ENCODE measurements at regions not wholly inside any gene's neighbourhood (a gene's known extent, or its start where the extent isn't known, plus 50 kb on each side); places are given as distances from the start of the nearest gene placed in this dataset.
"Not testable (repeated sequence)": the region's sequence is repeated elsewhere in the genome, so short reads cannot be mapped to it uniquely, and the experiment has no call there.

DNA sequence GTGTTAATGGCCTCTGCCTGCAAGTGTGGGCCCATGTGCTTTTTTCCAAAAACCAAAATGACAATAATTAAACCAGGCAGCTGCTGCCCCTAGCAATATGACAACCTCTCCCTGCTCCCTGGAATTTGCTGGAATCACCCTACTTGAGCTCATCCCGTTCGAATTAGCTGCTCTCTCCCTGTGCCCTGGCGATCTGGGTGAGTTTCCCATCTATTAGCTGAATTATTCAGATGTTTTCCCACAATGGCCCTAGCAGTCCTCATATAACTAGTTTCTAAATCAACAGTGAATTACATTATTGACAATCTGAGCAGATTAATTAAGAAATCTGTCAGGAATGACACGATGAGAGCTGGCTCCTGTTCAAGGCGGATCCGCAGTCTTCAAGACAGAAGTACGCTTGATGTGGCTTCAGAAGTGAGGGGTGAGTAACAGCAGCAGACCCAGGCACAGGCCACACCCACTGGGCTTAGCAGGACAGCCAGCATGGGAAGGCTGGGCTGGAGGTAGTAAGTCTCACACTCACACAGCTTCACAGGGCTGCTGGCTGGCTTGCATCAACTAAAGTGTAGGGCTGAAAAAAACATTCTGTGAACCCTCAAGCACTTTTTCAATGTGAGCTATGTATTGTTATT, 366.2 kb upstream of the ID2 start:
- DNase-seq = no peak

GRCh38 chr2:8316356-8316755, 365.5 kb upstream of the ID2 start:
- no peak for DNase-seq

DNA sequence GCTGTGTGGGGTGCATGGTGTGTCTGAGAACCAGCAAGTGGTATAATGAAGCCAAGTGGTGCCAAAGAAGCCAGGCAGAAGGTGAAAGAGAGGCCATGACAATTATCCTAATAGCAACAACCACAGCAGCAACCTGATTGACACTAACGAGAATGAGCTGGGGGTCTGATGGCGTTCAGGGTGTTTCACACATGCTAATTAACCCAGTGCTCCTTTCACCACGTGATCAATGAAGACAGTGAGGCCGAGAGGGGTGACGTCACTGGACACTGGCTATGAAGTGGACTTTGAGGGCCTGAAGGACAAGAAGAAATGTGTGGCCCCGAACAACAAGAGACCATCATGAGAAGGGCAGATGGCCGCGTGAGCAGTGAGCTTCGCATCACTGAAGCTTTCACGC, 364.4 kb upstream of the ID2 start:
- DNase-seq = no peak

DNA sequence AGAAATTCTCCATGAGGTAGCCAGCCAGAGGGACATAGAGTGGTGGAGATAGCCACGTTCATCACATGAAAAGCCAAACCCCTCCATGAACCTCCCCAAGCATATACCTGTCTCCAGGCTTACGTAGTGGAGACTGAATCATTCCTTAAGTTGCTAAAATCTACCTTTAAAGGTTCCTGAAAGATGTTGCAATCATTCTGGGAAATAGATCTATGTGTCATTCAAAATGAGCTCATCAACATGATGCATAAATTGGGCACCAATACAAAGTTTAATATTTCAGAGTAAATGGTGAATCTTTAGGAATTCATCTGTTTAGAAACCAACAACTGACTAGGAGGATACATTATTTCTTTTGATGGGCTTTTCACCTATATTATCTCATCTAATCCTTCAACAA, 362.6 kb upstream of the ID2 start:
- no peak for DNase-seq

- no peak for DNase-seq
Observed at GRCh38 chr2:8320311-8321066, 361.4 kb upstream of the ID2 start.

GRCh38 chr2:8322634-8323033, 359.2 kb upstream of the ID2 start:
- DNase-seq = no peak

DNA sequence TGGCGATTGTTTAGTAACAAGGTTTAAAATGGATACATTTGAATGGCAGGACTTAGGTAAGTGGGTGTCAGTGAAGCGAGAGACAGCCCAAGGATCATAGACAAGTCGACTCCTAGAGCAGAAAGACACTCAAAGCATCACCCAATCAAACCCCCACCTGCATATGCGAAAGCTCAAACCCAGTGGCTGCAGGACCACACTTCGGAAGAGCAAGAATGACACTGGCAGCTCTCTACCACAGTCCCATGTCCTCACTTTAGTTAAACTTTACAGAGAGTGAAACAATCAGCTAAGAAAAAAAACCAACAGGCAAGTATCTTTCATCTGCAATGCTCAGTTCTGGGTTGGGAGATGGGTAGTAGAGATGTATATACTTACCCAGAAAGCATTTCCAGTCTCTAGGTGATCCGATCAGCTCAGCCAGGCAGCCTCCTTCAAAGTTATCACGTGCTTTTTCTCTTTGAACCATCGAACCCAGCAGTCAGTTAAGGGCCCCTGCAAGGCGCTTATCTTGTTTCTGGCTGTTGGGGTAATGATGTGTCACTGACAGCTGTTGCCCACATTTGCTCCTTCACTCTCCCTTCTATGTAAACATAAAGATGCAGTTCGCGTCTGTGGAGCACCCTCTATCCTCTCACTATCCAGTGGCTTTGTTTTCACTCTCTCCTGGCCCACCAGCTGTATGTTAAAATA, 357.5 kb upstream of the ID2 start:
- DNase-seq = no peak

GRCh38 chr2:8324901-8325300, 357.0 kb upstream of the ID2 start:
- DNase-seq = no peak

DNA sequence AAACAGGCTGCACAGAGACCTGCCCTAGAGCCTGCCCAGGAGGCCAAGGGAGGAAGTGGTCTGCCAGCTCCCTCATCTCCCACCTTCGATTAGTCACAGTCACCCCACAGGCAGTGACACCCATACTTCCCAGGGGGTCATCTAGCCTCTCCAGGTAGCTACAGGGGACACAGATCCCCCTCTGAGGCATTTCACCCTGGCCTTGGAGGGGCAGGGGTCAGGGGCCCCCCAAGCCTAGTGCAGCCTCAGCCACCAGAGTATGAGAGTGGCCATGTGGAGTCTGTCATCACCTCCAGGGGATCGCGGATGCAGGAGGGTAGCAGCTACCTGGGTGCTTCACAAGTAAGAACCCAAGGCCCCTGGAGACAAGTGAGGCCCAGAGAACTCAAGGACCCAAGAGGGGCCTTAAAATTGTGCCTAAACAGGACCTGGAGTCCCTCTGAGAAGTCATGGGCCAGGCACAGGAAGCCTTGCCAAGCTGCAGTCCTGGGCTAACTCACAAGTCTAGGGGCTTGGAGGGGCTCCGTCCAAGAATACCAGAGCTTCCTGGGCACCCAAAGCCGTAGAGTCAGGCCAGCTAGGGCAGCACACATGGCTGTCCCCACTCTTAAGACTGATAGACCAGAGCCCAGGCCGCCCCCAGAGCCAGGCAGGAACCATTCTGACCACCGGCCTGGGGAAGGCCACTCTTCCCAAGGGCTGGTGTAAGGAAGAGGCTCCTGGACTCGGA, 354.3 kb upstream of the ID2 start:
- DNase-seq = no peak

GRCh38 chr2:8328217-8328616, 353.6 kb upstream of the ID2 start:
- DNase-seq = no peak

GRCh38 chr2:8329660-8330622, 351.9 kb upstream of the ID2 start:
- DNase-seq = no peak

DNA sequence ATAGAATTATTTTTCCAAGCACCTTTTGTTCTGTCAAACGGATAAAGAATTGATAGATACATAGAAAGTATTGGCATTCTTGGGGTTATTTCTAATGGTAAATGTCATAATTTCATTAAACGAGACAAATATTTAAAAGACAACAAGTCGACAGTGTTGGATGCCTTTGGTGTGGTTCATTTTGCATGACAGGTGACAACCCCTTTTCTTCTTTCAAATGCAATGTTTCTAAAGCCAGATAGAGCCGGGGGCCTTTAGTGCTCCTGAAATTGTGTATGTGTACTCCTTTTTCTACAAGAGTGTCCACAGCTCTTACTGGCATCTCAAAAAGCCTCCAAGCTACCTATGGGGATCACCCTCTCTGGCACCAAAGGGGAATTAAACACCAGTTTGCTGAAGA, 350.8 kb upstream of the ID2 start:
- DNase-seq = no peak

DNA sequence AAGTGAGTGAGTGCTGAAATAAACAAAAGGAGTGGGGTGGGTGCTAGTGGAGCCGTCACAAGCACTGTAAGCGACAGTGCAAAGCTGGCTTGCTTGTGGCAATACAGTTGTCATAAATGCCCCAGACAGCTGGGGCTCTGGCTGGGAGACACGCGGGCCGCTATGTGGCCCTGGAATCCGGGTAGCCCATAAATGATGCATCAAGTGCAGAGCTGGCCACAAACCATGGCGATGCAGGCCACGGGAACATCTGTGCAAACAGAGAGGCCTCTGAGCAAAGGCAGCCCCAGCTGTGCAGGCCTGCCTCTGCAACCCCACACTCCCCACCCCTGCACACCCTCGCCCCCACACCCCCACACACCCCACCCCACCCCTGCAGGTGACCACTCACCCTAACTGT, 349.2 kb upstream of the ID2 start:
- DNase-seq = no peak

- DNase-seq = no peak
Observed at GRCh38 chr2:8333177-8333831, 348.6 kb upstream of the ID2 start.

GRCh38 chr2:8333832-8334187, 348.0 kb upstream of the ID2 start:
- not testable (repeated sequence) for DNase-seq

DNA sequence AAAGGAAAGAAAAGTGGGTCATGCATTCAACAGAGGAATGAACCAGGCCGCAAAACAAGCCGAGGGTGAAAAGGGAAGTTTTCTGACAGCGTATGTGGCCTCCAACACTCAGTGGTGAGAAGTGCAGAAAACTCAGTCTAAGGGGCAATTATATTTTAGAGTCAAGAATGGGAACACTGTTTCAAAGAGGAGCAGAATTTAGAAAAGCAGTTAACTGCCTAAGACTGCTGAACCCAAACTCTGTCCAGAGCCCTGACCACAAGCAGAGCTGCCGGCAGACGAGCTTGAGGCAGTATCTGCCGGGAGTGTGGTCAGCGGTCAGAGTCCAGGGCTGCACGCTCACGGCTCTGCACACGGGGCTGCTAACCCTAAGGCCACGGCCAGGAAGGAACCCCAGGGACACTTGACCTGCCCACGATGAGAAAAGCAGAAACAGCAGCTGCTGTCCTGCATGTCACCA, 347.0 kb upstream of the ID2 start:
- no peak for DNase-seq

DNA sequence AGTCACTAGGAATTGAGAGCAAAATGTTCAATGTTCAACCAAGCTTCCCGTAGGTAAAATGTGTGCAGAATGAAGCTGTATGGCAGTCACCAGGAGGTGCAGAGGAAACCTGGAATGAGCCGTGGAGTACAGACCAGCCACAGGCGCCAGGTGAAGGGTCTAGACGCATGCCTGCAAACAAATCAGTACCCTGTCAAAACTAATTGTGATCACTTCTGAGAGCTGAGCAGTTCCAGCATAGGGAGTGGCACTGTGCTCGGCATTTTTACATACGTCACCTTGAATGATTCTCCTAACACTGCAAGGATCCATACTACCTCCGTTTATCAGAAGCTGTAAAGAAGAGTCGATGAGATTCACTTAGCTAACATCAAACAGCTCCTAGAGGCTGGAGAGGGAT, 346.1 kb upstream of the ID2 start:
- DNase-seq = no peak

GRCh38 chr2:8337321-8337720, 344.5 kb upstream of the ID2 start:
- DNase-seq = no peak

DNA sequence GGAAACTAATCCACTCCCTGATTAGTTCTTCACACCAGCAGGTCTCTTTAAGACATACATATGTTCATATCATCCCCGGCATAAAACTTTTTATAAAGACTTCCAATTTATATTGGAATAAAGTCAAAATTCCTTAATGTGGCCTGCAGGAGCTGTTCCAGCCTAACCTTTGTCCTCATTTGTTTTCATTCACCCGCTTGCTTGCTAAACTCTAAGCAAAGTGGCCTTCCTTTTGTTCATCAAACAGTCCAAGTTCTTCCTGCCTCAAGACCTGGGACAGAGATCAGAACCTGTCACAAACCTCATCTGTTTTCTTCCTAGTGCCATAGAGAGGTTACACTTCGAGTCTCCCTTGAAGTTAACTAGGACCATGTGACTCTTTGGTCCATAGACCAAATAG, 339.4 kb upstream of the ID2 start:
- DNase-seq = no peak

GRCh38 chr2:8343031-8343430, 338.8 kb upstream of the ID2 start:
- no peak for DNase-seq

DNA sequence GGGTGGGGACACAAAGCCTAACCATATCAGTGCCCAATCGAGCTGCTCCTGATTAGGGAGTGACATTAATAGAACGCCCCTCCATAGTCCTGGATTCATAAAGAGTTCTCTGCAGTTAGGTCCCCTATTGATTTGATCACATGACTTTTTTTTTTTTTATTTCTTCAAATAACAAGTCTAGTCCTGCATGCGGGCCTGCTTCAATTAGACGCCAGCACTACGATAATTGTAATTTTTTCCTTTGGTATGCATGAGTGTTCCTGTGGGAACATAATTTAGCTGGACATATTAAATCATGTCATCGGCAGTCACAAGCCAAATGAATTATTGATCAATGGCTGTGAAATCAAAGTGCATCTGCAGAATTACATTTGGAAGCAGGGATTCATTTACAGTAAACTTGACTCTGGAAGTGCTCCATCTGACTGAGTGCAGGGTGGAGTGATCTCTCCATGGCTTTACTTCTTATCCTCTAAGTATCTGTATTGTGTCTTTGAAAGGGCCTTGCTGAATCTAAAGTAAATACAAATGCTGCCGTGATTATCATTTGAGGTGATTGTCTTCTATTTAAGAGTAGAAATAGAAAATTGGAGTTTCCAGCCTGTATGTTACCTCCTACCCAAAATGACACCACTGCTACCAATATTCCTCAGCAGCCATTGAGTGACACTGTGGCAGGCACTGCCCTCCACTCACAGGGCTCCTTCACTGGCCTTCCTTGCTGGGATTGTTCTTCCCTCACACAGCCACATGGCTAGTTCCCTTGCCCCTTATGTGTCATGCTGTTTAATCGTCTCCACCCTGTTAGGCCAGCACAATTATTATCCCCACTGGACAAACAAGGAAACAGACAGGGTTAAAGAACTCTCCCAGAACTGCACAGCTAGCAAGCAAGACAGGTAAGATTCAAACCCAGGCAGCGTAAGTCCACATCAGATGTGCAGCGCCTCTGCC, 337.4 kb upstream of the ID2 start:
- DNase-seq = no peak
